HG02840 (cell line): ENCODE measurements at regions not wholly inside any gene's neighbourhood (a gene's known extent, or its start where the extent isn't known, plus 50 kb on each side); places are given as distances from the start of the nearest gene placed in this dataset.

Experiments
- ATAC-seq: cut with Tn5 transposase; IDR thresholded peaks from one replicate; pipeline ENCODE4 v1.9.1; 2021; ENCODE audit warnings: mild to moderate bottlenecking, moderate library complexity, moderate number of reproducible peaks; ENCODE audit not compliant: unreplicated experiment, low FRiP score

DNA sequence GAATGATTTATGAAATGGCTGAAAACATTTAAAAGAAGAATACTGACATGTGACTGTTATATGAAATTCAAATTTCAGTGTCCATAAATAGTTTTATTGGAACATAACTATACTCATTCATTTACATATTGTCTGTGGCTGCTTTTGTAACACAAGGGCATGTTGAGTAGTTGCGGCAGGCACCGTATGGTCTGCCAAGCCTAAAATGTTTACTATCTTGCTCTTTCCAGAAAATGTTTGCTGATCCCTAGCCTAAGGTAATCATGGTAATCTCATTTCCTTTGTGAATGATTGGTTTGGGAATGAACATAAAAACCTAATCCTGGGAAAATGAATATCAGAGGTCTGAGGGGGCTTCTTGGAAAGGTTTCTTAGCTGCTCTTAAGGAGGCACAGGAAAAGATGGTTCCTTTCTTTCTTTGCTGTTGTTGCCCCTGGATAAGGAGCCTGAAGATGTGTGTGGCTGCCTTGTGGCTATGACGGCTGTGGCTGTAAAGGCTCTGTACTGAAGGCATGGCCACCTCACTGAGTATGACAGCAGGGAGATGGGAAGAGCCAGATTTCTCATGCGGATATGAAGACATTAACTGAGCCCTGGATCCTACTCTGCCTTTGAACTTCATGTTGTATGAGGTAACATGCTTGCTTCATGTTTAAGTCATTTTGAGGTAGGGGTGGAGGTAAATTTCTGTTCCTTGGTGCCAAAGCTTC lies 419.4 kb upstream of the CLINT1 start:
- ATAC-seq, result no peak

DNA sequence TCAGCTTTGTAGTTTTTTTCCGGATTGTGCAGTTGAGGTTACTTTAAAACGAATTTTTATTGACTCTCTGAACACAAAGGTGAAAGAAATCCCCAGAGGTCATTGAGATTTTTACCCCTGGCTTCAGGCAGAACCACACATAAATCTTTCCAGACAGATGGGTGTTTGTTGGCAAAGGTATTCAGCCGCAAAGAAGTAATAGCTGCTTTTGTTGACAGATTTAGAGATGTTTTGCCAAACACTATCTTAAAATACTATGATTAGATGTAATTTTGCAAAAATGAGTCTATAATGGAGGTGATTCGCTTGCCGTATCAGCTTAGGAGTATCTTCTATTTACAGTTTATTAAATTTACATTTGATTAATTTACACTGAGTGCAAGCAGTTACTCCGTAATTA lies 418.3 kb upstream of the CLINT1 start:
- ATAC-seq, result no peak

DNA sequence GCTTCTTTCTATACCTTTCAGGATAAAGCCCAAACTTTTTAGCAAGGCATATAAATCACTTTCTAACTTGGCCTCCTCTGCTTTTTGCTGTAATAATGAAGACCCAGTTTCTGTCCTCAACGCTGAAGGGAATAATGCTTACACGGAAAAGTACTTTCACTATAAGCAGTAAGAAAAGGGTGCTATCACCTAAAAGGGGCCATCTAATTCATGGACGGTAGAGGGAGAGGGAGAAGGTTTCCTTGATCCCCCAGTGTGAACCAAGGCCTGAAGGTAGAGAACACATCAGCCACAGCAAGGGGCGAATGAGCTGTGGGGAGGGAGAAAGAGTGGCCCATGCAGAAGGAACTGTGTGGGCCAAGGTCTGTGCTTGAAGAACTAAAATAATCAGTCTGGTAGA lies 417.7 kb upstream of the CLINT1 start:
- no peak for ATAC-seq

DNA sequence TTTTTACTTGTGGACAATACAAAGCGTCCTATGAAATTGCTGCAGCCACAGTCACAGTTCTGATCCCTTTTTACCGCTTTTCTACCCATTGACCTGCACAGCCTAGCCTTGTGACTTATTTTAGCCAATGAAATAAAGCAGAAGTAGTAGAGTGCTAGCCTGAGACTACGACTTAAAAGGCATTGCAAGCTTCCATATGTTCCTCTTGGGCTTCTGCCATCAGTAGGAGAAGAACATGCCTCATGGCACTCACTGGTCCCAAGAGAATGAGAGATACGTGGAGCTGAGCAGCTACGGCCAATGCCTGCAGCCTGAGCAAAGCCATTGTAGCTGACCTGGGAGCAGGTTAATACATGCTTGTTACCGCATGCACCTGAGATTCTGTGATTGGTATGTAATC lies 416.6 kb upstream of the CLINT1 start:
- ATAC-seq, result no peak

DNA sequence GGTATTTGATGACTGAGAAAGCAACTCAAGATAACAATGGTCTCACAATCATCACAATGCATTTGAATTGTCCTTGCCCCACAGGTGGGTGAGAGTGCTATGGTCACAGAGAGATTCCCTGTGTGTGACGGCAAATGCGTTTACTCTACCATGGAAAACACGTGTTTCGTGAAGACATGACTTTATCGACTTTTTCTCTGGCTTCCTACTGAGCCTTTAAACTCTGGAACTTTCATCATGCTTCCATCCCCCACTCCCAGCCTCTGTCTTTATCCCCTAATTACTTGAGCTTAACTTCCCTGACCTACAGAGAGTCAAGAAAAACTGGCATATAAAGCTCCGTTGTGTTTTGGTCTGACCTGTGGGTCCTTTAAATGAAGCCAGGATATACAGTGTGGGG lies 414.1 kb upstream of the CLINT1 start:
- no peak for ATAC-seq

DNA sequence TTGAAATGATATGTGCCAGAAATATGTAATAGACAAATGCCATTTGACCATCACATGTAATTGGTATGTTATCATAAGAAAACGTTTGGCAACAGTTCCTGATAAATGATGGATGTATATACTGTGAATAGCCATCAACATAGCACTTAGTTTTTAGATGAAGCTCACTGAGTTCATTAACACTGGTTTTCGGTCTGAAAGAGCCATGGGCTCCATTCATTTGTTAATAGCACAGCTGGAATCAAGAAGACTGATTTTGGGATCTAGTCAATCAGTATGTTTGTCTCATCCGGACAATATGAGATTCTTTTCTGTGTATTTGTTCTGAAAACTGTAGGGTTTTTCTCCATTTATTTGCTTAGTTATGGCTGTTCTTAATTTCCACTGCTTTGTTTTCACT lies 413.5 kb upstream of the CLINT1 start:
- no peak for ATAC-seq

DNA sequence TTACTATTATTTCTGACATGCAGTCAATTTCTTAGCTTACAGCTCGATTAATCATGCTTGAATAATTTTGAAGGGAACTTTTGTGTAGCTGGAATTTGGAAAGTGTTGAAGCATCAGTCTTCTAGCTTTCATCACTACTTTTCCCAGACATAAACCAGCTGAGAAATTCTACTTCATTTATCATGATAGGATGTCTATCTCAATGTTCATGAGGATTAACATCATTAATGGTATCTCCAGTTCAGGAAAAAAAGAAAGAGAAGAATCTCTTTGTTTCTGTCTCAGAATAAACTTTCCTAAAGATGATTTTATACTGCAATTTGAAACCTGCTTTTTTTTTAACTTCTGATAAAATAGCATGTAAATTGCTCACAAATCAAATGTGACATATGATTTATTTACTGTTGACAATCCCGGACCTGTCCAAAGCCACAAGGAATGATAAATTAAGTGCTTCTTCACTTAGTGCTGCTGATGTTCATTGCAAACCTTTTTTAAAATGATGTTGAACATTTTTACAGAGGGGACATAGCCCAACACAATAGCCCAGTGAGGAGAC lies 412.1 kb upstream of the CLINT1 start:
- ATAC-seq, result no peak

DNA sequence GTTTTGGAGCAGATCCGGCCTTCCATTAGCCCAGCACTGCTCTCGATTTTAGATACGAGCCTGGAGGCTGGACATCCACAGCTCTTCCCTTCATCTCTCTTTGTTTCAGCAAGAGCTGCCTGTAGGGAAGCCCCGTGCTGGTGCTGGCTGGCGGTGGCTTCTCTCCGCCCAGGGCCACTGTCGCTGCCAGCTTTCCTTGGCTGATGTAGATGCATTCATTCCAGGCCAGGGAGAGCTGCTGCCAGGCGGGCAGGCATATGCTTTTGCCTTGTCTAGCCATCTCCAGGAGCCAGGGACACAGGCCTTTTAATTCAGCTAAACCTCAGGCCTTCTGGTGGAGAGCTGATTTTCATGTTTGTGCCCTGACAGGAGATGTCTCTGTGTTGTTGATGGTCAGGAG lies 409.3 kb upstream of the CLINT1 start:
- no peak for ATAC-seq

DNA sequence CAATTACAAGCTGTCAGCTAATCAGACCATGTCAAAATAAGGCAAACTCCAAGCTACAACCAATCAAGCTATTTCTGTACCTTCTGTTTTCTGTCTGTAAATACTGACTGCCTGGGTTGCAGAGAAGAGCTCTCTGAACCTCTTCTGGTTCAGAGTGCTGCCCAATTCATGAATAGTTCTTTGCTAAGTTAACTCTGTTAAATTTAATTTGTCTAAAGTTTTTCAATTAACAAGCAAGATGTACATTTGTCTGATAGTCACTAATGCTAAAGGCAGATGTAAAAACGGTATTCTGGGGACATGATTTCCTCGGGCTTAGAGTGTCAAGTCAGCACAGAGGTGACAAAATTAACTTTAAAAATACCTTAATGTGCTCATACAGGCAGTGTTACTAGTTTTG lies 408.3 kb upstream of the CLINT1 start:
- no peak for ATAC-seq

DNA sequence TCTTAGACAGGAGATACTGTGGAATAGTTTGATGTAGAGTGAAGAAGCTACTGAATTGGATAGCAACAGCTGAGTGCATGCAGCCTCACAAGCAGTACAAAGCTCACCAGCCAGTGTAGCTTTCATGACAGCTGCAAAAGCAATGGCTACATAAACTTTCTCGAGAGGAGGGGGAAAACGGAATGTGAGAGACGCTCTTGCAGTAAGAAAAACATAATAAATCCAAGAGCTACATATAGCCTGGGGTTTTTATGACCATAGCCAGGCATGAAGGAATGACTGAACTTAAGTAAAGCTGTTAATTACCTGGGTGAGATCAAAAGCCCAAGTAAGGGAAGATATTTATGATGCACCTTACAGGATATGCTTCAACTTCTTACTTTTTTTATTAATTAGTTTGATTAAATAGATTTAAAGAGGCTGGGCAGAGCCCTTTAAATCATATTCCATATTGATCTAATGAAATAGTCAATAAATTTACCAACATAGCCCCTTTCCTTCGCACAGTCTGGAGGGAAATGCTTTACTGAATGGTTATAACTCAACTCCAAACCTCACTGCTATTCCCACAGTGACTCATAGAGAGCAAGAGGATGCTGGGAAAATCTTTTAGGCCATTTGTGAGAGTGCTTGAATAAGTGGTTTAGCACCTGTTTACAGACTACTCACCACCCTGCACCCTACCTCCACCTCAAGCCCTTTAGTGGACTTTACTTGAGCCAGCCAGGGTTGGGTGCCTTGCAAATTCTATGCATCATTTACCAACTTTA lies 407.2 kb upstream of the CLINT1 start:
- no peak for ATAC-seq

DNA sequence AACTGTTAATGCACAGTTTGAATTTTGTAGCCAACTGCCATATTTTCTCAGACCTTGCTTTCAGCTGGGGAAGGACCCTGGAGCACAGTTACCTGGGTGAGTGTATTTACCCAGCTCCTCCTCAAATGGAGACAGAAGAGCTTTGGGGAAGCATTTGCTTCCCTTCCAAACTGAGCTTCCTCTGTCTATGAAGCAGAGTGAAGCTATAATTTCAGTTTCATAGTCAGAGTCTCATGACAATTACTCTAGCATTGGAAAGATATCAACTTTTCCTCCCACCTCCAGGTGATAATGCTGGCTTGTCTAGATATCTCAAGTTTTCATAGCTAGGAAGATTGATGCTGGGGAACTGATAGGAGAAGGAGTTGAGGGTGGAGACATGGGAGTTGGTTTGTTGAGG lies 406.4 kb upstream of the CLINT1 start:
- ATAC-seq, result no peak

DNA sequence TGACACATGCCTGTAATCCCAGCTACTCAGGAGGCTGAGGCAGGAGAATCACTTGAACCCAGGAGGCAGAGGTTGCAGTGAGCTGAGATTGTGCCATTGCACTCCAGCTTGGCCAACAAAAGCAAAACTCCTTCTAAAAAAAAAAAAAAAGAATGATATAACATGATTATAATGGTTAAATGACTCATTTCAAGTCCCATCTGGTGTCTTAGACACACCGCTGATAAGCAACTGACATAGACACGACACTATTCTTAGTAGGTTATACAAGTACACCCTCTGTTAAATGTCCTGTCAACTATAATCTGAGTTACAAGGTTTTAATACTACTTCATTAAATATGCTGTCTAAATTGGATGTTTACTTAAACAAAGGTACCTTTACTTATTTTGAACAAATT lies 405.3 kb upstream of the CLINT1 start:
- no peak for ATAC-seq

DNA sequence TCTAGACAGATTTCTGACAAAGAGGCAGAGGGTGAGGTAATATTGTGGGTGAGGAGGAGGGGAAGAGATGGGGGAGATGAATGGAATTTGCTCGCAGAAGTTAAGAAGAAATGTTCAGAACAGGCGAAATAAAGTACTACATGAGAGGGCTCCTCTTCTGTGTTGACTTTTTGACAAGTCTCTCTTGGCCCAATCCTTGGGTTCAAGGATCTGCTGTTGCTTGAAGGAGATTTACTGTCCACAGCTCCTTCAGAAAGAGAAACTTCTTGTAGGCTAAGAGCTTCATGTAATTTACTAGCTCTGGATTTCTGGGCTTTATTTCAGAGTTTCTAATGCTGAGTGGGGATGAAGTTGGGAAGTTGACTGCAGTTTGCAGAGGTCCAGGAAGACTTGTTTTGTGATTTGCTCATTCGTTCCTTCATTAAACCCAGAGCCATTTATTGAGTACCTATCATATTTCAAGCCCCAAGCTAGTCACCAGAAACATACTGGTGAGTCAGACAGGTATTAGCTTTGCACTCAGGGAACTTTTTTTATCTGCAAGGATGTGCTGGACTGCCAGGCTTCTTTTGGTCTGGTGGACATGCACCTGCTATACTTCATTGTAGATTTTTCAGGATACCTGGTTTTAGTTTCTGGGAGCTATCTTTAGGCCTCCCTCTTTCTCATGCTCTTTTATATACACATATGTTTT lies 402.9 kb upstream of the CLINT1 start:
- no peak for ATAC-seq

DNA sequence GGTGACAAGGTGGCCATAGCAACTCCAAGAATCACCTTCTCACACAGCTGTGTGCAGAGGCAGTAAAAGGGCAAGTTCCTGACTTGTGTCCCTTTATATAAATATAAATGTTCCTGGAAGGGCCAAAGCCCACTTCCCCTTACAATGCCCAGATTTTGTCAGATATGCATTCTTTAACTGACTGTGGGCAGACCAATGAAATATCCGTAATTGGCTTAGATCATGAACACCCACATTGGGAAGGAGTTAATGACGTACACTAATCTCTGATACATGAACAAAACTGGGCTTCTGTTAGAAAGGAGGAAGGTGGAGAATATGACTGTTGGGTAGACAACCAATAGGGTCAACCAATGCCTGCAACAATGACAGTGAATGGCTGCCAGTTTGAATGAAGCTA lies 397.2 kb upstream of the CLINT1 start:
- ATAC-seq, result no peak

DNA sequence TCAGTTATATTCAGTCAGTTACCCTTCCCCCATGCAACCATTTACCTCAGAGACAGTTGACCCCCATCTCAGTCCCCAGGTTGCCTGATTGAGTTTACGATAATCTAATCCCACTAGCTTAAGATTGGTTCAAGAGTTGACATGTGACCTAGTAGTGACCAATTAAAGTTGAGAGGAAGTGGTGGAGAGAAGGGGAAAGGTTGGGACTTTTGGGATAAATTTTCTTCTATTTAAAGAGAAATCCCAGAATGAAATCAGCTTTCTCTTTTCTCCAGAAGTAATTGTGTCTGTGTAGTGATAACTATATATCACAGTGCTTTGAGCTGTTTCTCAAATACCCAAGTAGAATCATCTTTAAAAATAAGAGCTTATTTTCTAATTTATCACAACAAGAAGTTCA lies 396.7 kb upstream of the CLINT1 start:
- ATAC-seq, result no peak

DNA sequence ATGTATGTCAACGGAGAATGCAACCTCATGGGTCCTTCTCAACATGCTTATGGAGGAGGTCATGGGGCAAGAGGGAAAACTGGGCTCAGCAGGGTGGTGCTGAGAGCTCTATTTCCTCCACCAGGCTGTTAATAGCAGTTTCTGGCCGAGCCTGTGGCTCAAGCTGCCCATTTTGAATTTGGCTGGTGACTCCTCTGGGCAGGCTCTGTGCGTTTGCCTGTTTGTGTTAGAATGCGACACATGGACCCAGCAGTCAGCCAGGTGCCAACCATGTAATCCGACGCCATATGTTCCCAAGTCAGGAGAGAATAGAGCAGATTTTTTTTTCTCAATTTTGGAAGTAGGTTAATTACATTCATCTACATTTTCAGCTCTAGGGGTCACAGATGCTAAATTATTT lies 387.7 kb upstream of the CLINT1 start:
- no peak for ATAC-seq

DNA sequence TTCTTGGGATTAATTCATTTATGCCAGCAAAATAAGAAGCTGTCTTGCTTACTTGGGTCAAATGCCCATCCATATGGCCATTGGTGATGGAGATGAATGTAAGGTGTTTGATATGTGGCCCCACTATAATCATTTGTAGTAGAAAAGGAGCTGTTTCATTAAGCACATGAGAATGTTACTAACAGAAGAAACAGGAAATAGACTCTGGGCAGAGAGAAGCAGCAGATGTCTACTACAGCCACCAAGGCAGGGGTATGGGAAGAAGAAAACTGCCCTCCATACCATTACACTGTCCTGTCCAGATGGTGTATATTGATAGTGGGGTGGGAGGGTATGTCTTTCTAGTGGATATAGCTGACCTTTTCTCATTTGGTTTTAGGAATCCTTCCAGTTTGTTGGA lies 386.6 kb upstream of the CLINT1 start:
- ATAC-seq, result no peak

DNA sequence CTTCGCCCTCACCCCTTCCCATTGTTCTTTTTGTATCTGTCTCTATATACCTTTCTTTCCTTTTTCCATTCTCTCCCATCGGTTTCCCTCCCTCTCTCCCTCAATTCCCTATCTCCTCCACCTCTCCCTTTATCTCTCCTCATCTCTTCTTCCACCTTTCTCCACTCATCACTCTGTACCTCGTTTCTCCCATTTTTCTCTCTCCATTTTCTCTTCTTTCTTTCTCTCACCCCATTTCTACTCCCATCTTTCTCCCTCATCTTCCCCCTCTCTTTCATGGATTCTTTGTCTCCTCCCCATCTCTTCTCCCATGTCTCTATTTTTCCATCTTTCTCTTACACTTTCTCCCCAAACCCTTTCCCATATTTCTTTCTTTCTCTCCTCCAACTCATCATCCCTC lies 385.9 kb upstream of the CLINT1 start:
- no peak for ATAC-seq

DNA sequence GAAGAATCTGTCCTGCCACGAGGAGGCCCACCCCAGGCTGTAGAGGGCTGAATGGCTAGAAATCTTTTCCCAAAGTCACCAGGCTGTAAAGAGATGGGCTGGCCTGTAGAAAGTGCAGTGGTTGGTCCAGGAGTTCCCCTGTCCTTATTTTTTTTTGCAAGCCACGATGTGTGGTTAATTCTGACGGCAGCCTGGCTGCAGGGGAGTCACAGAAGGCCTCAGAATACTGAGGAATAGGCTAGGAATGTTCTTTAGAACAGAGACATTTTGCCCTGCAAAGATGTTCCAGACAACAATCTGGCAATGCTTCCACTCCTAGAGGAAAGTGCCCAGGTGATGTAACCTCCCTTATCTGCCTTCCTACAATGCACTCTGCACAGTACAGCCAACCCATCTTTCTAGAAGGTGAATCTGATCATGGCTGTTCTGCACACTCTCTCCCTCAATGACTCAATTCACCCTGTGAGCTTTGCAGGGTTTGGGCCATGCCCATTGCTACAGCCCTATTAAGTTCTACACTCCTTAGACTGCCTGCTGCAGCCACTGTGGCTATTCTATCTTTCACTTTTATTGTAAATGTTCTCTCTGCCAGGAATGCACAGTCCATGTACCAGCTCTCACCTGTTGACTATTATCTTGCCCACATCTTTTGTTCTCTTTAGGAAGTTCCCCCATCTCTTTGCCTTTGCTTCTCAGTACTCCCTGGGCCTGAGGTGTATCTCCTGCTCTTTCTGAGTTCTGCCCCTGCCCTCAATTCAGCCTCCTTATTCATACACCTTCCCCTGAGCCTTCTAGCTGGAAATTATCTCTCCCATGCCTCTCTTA lies 377.8 kb upstream of the CLINT1 start:
- ATAC-seq, result no peak

DNA sequence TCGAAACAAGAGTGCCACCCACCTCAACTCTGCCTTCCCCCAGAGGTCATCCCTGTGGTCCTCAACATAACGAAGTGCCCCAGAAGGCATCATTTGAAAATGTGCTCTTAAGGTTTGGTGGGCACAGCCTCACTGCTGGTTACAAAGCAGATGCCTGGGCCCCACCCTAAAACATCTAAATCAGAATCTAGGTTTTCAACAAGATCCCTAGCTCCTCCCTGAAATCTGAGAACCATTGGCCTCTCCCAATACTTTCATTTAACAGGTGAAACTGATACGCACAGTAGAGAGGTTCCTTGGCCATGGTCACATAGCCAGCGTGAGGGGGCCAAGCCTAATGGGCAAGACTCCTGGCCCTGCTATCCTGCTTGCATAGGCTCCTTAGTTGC lies 376.2 kb upstream of the CLINT1 start:
- no peak for ATAC-seq
